Activated CD8-positive, alpha-beta memory T cell treated with anti-CD3 and anti-CD28 coated beads for 4 hours (primary cell): ENCODE measurements at regions not wholly inside any gene's neighbourhood (a gene's known extent, or its start where the extent isn't known, plus 50 kb on each side); places are given as distances from the start of the nearest gene placed in this dataset.

ENCODE experiments used
- DNase-seq, 2 donors: peaks; one replicate each; pipeline ENCODE4 v3.0.0-alpha.2; 2020; ENCODE audit warnings: low read depth in 2 of 2

GRCh38 chr12:93015871-93016751, 87.0 kb upstream of the EEA1 start:
- no peak for DNase-seq

GRCh38 chr12:93016752-93017350, 87.8 kb upstream of the EEA1 start:
- no peak for DNase-seq

- DNase-seq = no peak
Observed at GRCh38 chr12:93018610-93019009, 89.5 kb upstream of the EEA1 start.

GRCh38 chr12:93019212-93019927, 90.3 kb upstream of the EEA1 start:
- DNase-seq = no peak

GRCh38 chr12:93019975-93020630, 91.0 kb upstream of the EEA1 start:
- no peak for DNase-seq

GRCh38 chr12:93020631-93021597, 91.8 kb upstream of the EEA1 start:
- no peak for DNase-seq

GRCh38 chr12:93022603-93023340, 93.7 kb upstream of the EEA1 start:
- no peak for DNase-seq

GRCh38 chr12:93025145-93026103, 96.3 kb upstream of the EEA1 start:
- no peak for DNase-seq

GRCh38 chr12:93027041-93027440, 97.9 kb upstream of the EEA1 start:
- DNase-seq = no peak

- DNase-seq = no peak
Observed at GRCh38 chr12:93029091-93029490, 100.0 kb upstream of the EEA1 start.

GRCh38 chr12:93031028-93031427, 101.9 kb upstream of the EEA1 start:
- no peak for DNase-seq

- no peak for DNase-seq
Observed at GRCh38 chr12:93032758-93033157, 103.7 kb upstream of the EEA1 start.

GRCh38 chr12:93033948-93034347, 104.9 kb upstream of the EEA1 start:
- DNase-seq = no peak

- DNase-seq = no peak
Observed at GRCh38 chr12:93039062-93039461, 110.0 kb upstream of the EEA1 start.

- no peak for DNase-seq
Observed at GRCh38 chr12:93039930-93040329, 110.8 kb upstream of the EEA1 start.

- DNase-seq = no peak
Observed at GRCh38 chr12:93040367-93040766, 111.3 kb upstream of the EEA1 start.

GRCh38 chr12:93041416-93041815, 112.3 kb upstream of the EEA1 start:
- no peak for DNase-seq

- DNase-seq = no peak
Observed at GRCh38 chr12:93042283-93042682, 113.2 kb upstream of the EEA1 start.

GRCh38 chr12:93042684-93043083, 113.6 kb upstream of the EEA1 start:
- no peak for DNase-seq
